ENCODE measurements at regions not wholly inside any gene's neighbourhood (a gene's known extent, or its start where the extent isn't known, plus 50 kb on each side); places are given as distances from the start of the nearest gene placed in this dataset.

GRCh38 chr7:145860809-145861208, 255.8 kb upstream of the CNTNAP2 start:
- no peak overlapping the region for H3K4me3 ChIP-seq (replicated peaks; ENCODE audit: low read depth, low read length)
- DNase-seq (ENCODE audit: extremely low read depth, low read depth) = no peak
- TF ChIP-seq CTCF (IDR thresholded peaks at IDR 0.05; ENCODE audit: low read depth, low read length, missing control alignments) = no peak

- no peak overlapping the region for H3K4me3 ChIP-seq (replicated peaks; ENCODE audit: low read depth, low read length)
- DNase-seq (ENCODE audit: extremely low read depth, low read depth) = no peak
- TF ChIP-seq CTCF (IDR thresholded peaks at IDR 0.05; ENCODE audit: low read depth, low read length, missing control alignments) = no peak
These were observed 266.0 kb upstream of the CNTNAP2 start for GRCh38 chr7:145850636-145851035.

- no peak for DNase-seq (ENCODE audit: extremely low read depth, low read depth)
- H3K4me3 ChIP-seq (replicated peaks; ENCODE audit: low read depth, low read length) = no peak overlapping the region
- no peak for TF ChIP-seq CTCF (IDR thresholded peaks at IDR 0.05; ENCODE audit: low read depth, low read length, missing control alignments)
These were observed 267.9 kb upstream of the CNTNAP2 start for GRCh38 chr7:145848691-145849090.

- no peak for TF ChIP-seq CTCF (IDR thresholded peaks at IDR 0.05; ENCODE audit: low read depth, low read length, missing control alignments)
- no peak for DNase-seq (ENCODE audit: extremely low read depth, low read depth)
- no peak overlapping the region for H3K4me3 ChIP-seq (replicated peaks; ENCODE audit: low read depth, low read length)
These were observed 271.3 kb upstream of the CNTNAP2 start for GRCh38 chr7:145845345-145845744.

GRCh38 chr7:145839814-145840213, 276.8 kb upstream of the CNTNAP2 start:
- DNase-seq (ENCODE audit: extremely low read depth, low read depth) = no peak
- H3K4me3 ChIP-seq (replicated peaks; ENCODE audit: low read depth, low read length) = no peak overlapping the region
- TF ChIP-seq CTCF (IDR thresholded peaks at IDR 0.05; ENCODE audit: low read depth, low read length, missing control alignments) = no peak

- no peak for DNase-seq (ENCODE audit: extremely low read depth, low read depth)
- TF ChIP-seq CTCF (IDR thresholded peaks at IDR 0.05; ENCODE audit: low read depth, low read length, missing control alignments) = no peak
These were observed 284.9 kb upstream of the CNTNAP2 start for GRCh38 chr7:145831616-145832206.

GRCh38 chr7:145817687-145818086, 298.9 kb upstream of the CNTNAP2 start:
- H3K4me3 ChIP-seq (replicated peaks; ENCODE audit: low read depth, low read length) = no peak overlapping the region
- TF ChIP-seq CTCF (IDR thresholded peaks at IDR 0.05; ENCODE audit: low read depth, low read length, missing control alignments) = no peak
- DNase-seq (ENCODE audit: extremely low read depth, low read depth) = no peak

More at GRCh38 chr7:145831616-145832206, 284.9 kb upstream of the CNTNAP2 start:
- H3K4me3 ChIP-seq (replicated peaks; ENCODE audit: low read depth, low read length) = no peak overlapping the region

Data from HFF-Myc (cell line).